ENCODE measurements at regions not wholly inside any gene's neighbourhood (a gene's known extent, or its start where the extent isn't known, plus 50 kb on each side); places are given as distances from the start of the nearest gene placed in this dataset.

GRCh38 chr1:80520949-80521348, 1279.8 kb upstream of the ADGRL2 start:
- no peak for TF ChIP-seq CTCF (IDR thresholded peaks at IDR 0.05)
- no peak for TF ChIP-seq POLR2AphosphoS5 (IDR thresholded peaks at IDR 0.05)
- TF ChIP-seq POLR2A (IDR thresholded peaks at IDR 0.05; ENCODE audit: low read depth) = no peak
- TF ChIP-seq EP300 (IDR thresholded peaks at IDR 0.05) = no peak

DNA sequence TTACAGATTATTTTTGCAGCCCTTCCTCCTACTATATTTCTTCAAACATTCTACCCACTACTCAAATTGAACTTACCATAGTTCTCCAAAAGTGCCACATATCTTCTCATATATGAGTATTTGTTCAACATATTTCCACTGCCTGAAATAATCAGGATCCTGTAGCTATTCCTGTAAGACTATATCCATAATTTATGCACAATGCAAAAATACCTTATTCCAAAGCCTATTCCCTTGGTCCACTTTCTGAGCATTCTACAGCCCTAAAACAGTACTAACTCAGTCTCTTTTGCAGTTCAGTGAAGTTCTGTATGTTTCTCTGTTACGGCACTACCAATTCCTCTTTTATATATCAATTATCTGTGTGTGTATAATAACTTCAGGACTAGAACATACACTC, 1283.7 kb upstream of the ADGRL2 start:
- Histone ChIP-seq H3K36me3 (no peaks in the 10 kb centered on the region), H3K27me3 (no peaks in the 10 kb centered on the region), H3K4me3 (no peak overlapping the region), H3K9me3 (peaks cover 0 to 3% (median 0%) of the 10 kb centered on the region in 4 donors), H3K27ac (replicated peaks in 1 of 4) (no peak overlapping the region), H3K4me1 (no peaks in the 10 kb centered on the region)
- WGBS = 84% methylated on average over 1 of the region's 1 CpG
- intact Hi-C loops (cut with DNase I) = no loop called here
- DNase-seq (ENCODE audit: extremely low spot score) = no peak
- TF ChIP-seq POLR2A (IDR thresholded peaks at IDR 0.05; ENCODE audit: low read depth) (no peak), EP300 (IDR thresholded peaks at IDR 0.05) (no peak)

More at GRCh38 chr1:80520949-80521348, 1279.8 kb upstream of the ADGRL2 start:
- Histone ChIP-seq H3K4me1 (no peaks in the 10 kb centered on the region), H3K4me3 (no peak overlapping the region), H3K27me3 (no peaks in the 10 kb centered on the region), H3K27ac (replicated peaks in 1 of 4) (no peak overlapping the region), H3K36me3 (no peaks in the 10 kb centered on the region), H3K9me3 (no peaks in the 10 kb centered on the region)
- WGBS = 84% methylated on average over 1 of the region's 1 CpG
- DNase-seq (ENCODE audit: extremely low spot score) = no peak
- intact Hi-C loops (cut with DNase I) = no loop called here

DNA sequence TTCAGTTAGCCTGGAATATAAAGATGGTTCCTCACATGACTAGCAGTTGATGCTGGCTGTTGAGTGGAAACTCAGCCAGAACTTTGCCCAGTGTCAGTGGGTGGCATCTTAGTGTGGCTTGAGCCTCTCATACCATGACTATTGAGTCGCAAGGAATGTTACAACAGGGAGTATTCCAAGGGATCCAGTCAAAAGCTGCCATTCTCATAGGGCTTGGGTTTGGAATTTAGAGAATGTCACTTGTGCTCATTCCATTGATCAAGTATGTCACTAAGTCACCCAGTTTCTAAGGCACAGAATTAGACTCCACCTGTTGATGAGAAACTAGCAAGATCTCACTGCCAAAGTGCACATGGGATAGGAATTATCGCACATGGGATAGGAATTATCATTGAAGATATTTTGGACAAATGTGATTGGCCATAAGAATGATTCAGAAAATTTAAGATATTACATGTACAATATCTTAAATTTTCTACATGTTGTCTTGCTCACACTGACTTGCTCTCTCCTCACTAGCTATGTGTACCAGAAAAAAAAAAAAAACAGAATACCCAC, 1290.7 kb upstream of the ADGRL2 start:
- Histone ChIP-seq H3K4me1 (no peaks in the 10 kb centered on the region), H3K27ac (replicated peaks in 1 of 4) (no peak overlapping the region), H3K9me3 (peaks cover 0 to 3% (median 0%) of the 10 kb centered on the region in 4 donors), H3K36me3 (no peaks in the 10 kb centered on the region), H3K27me3 (no peaks in the 10 kb centered on the region), H3K4me3 (no peak overlapping the region)
- TF ChIP-seq EP300 (IDR thresholded peaks at IDR 0.05) = no peak
- no peak for TF ChIP-seq POLR2A (IDR thresholded peaks at IDR 0.05; ENCODE audit: low read depth)
- no peak for TF ChIP-seq CTCF (IDR thresholded peaks at IDR 0.05)
- TF ChIP-seq POLR2AphosphoS5 (IDR thresholded peaks at IDR 0.05) = no peak
- no peak for DNase-seq (ENCODE audit: extremely low spot score)
- WGBS = 57% methylated on average over 2 of the region's 2 CpGs
- intact Hi-C loops (cut with DNase I) = no loop called here

DNA sequence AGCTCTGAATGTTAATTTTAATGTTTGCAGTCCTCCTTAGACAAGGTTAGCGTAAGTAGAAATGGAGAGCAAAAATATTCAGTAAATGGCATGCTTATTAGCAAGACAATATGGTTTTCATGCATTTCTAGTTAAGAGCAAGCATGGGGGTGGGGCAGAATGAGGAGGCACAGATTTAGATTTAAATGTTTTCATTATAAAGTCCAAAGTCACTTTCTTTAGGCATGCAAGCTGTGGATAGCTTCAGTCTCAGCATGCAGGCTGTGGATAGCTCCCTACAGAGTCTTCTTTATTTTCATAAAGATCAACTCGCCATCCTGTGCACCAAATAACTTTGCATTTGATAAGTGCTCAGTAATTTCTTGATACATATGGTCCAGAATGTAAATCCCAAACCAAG, 1294.5 kb upstream of the ADGRL2 start:
- no peaks in the 10 kb centered on the region for H3K36me3 ChIP-seq
- WGBS = 79% methylated on average over 2 of the region's 2 CpGs
- intact Hi-C loops (cut with DNase I) = no loop called here

GRCh38 chr1:80498673-80499072, 1302.1 kb upstream of the ADGRL2 start:
- intact Hi-C loops (cut with DNase I) = no loop called here
- DNase-seq (ENCODE audit: extremely low spot score) = no peak
- Histone ChIP-seq H3K4me1 (peaks cover 0 to 19% (median 15%) of the 10 kb centered on the region in 4 donors), H3K36me3 (no peaks in the 10 kb centered on the region), H3K27ac (replicated peaks in 1 of 4) (peak overlapping the region in 2 of 4 donors; percentile 5 to 23), H3K4me3 (no peak overlapping the region), H3K9me3 (peaks cover 0 to 4% (median 0%) of the 10 kb centered on the region in 4 donors), H3K27me3 (no peaks in the 10 kb centered on the region)
- TF ChIP-seq POLR2AphosphoS5 (IDR thresholded peaks at IDR 0.05) (no peak), CTCF (IDR thresholded peaks at IDR 0.05) (no peak), POLR2A (IDR thresholded peaks at IDR 0.05; ENCODE audit: low read depth) (no peak), EP300 (IDR thresholded peaks at IDR 0.05) (no peak)

More for the DNA sequence above, 1294.5 kb upstream of the ADGRL2 start:
- Histone ChIP-seq H3K4me1 (no peaks in the 10 kb centered on the region), H3K27ac (replicated peaks in 1 of 4) (no peak overlapping the region), H3K4me3 (no peak overlapping the region), H3K27me3 (no peaks in the 10 kb centered on the region), H3K9me3 (peaks cover 0 to 4% (median 0%) of the 10 kb centered on the region in 4 donors)
- no peak for DNase-seq (ENCODE audit: extremely low spot score)
- TF ChIP-seq EP300 (IDR thresholded peaks at IDR 0.05) (no peak), POLR2A (IDR thresholded peaks at IDR 0.05; ENCODE audit: low read depth) (no peak), CTCF (IDR thresholded peaks at IDR 0.05) (no peak), POLR2AphosphoS5 (IDR thresholded peaks at IDR 0.05) (no peak)
